ENCODE measurements at regions not wholly inside any gene's neighbourhood (a gene's known extent, or its start where the extent isn't known, plus 50 kb on each side); places are given as distances from the start of the nearest gene placed in this dataset.

GRCh38 chr4:42816189-42816879 is 76.2 kb upstream of the GRXCR1 start:
- H3K27ac ChIP-seq: no peak overlapping the region
- TF ChIP-seq, protein P1, sequence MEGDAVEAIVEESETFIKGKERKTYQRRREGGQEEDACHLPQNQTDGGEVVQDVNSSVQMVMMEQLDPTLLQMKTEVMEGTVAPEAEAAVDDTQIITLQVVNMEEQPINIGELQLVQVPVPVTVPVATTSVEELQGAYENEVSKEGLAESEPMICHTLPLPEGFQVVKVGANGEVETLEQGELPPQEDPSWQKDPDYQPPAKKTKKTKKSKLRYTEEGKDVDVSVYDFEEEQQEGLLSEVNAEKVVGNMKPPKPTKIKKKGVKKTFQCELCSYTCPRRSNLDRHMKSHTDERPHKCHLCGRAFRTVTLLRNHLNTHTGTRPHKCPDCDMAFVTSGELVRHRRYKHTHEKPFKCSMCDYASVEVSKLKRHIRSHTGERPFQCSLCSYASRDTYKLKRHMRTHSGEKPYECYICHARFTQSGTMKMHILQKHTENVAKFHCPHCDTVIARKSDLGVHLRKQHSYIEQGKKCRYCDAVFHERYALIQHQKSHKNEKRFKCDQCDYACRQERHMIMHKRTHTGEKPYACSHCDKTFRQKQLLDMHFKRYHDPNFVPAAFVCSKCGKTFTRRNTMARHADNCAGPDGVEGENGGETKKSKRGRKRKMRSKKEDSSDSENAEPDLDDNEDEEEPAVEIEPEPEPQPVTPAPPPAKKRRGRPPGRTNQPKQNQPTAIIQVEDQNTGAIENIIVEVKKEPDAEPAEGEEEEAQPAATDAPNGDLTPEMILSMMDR (IDR thresholded peaks at IDR 0.05): no peak
- no peaks in the 10 kb centered on the region for H3K4me1 ChIP-seq
- no peaks in the 10 kb centered on the region for H3K36me3 ChIP-seq
- no peak for DNase-seq (ENCODE audit: low spot score)
- H3K27me3 ChIP-seq: no peaks in the 10 kb centered on the region
- H3K9me3 ChIP-seq: no peaks in the 10 kb centered on the region
- no peak overlapping the region for H3K4me3 ChIP-seq

GRCh38 chr4:42809419-42810084 is 83.0 kb upstream of the GRXCR1 start:
- no peak for DNase-seq (ENCODE audit: low spot score)
- TF ChIP-seq, protein P1 (IDR thresholded peaks at IDR 0.05): no peak
- no peaks in the 10 kb centered on the region for H3K27me3 ChIP-seq
- H3K4me3 ChIP-seq: no peak overlapping the region
- no peak overlapping the region for H3K27ac ChIP-seq
- no peaks in the 10 kb centered on the region for H3K4me1 ChIP-seq
- no peaks in the 10 kb centered on the region for H3K9me3 ChIP-seq
- no peaks in the 10 kb centered on the region for H3K36me3 ChIP-seq

DNA sequence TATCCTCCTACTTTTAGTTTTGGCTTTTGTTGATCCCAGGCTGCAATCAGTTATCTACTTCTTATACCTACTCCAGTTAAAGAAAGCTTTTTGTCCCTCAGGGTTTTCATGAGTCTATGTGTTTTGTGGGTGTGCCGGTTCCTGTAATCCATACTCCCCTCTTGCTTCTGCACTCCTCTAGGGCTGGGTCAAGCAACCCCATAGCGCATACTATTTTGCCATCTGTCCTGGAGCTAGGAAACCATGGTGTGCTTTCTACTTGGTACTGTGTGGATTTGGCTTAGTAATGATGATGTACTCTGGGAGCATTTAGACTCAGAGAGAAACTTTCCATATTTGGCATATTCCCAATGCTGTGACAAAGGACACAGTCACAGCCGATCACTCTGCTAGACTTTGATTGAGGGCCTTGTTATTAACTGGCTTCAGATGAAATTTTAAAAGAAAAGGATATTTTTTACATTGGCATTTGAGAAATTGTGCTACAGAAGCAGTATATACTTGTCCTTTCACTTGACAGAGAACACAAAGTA is 86.1 kb upstream of the GRXCR1 start:
- Histone ChIP-seq H3K27me3 (no peaks in the 10 kb centered on the region), H3K36me3 (no peaks in the 10 kb centered on the region), H3K9me3 (peaks cover 0 to 18% of the 10 kb centered on the region in 2 donors), H3K27ac (no peak overlapping the region), H3K4me1 (no peaks in the 10 kb centered on the region), H3K4me3 (no peak overlapping the region)
- DNase-seq (ENCODE audit: low spot score): no peak
- TF ChIP-seq, protein P1 (IDR thresholded peaks at IDR 0.05): no peak

DNA sequence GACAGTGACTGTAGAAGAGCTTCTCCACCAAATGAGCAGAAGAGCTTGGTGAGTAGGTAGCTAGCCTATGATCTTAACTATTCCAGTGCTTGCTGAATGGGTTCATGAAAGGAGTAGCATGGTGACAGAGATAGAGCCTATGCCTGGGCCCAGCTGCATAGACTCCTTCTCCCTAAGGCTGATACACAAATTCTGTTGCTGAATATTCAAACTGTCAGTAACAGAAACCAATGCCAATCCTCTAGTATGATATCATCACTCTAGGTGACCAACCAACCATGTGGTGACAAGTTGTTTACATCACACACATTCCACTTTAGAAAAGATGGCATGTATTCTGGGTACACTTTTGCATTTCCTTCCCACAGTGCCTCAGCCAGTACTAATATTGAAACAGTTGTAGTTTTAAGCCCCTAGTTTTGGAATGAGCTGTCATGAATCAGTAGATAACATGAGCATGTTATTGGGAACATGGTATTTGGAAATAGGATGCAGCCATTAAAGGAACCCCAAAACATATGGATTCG is 103.4 kb upstream of the GRXCR1 start:
- DNase-seq (ENCODE audit: low spot score): no peak
- no peak overlapping the region for H3K4me3 ChIP-seq
- H3K36me3 ChIP-seq: no peaks in the 10 kb centered on the region
- TF ChIP-seq, protein P1 (IDR thresholded peaks at IDR 0.05): no peak
- H3K27me3 ChIP-seq: no peaks in the 10 kb centered on the region
- H3K9me3 ChIP-seq: peaks cover 0 to 8% of the 10 kb centered on the region in 2 donors
- no peak overlapping the region for H3K27ac ChIP-seq
- no peaks in the 10 kb centered on the region for H3K4me1 ChIP-seq

DNA sequence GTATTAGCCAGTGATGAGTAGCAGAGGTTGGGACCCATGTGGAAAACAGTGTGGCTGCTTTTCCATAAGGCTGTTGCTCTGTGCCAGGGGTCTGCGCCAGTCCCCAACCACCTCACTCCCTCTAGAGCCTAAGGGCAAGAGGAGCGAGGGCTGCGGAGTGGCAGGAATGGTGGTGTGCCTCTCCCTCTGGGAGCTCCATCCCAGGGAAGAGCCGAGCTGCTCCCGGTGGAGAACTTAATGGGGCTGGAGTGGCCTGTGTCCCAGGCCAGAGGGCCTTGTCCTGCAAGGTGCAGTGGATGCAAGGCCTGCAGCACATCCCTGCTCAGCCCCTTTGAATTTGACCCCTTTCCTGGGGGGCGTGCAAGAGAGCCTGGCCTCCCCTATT is 105.4 kb upstream of the GRXCR1 start:
- peaks cover 0 to 8% of the 10 kb centered on the region in 2 donors for H3K9me3 ChIP-seq
- H3K4me3 ChIP-seq: no peak overlapping the region
- no peaks in the 10 kb centered on the region for H3K36me3 ChIP-seq
- no peaks in the 10 kb centered on the region for H3K4me1 ChIP-seq
- DNase-seq (ENCODE audit: low spot score): no peak
- H3K27ac ChIP-seq: no peak overlapping the region
- TF ChIP-seq, protein P1 (IDR thresholded peaks at IDR 0.05): no peak
- no peaks in the 10 kb centered on the region for H3K27me3 ChIP-seq

All from right atrium auricular region (tissue), 2 donors.